ENCODE measurements at regions not wholly inside any gene's neighbourhood (a gene's known extent, or its start where the extent isn't known, plus 50 kb on each side); places are given as distances from the start of the nearest gene placed in this dataset.
"Not testable (repeated sequence)": the region's sequence is repeated elsewhere in the genome, so short reads cannot be mapped to it uniquely, and the experiment has no call there.

- DNase-seq (ENCODE audit: low read depth in 2 of 2) = no peak
Observed at GRCh38 chr14:30069536-30069935, 141.9 kb upstream of the PRKD1 start.

DNA sequence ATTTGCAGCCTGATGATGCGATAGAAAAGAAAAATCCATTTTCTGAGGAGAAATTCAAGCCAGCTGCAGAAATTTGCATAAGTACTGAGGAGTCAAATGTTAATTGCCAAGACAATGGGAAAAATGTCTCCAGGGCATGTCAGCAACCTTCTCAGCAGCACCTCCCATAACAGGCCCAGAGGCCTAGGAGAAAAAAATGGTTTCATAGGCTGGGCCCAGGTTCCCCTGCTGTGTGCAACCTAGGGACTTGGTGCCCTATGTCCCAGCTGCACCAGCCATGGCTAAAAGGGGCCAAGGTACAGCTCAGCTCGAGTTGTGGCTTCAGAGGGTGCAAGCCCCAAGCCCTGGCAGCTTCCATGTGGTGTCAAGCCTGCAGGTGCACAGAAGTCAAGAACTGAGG is 144.8 kb upstream of the PRKD1 start:
- DNase-seq (ENCODE audit: low read depth in 2 of 2) = not testable (repeated sequence)

GRCh38 chr14:30077946-30078345 is 150.3 kb upstream of the PRKD1 start:
- no peak for DNase-seq (ENCODE audit: low read depth in 2 of 2)

GRCh38 chr14:30078811-30079402 is 151.3 kb upstream of the PRKD1 start:
- DNase-seq (ENCODE audit: low read depth in 2 of 2) = no peak

DNA sequence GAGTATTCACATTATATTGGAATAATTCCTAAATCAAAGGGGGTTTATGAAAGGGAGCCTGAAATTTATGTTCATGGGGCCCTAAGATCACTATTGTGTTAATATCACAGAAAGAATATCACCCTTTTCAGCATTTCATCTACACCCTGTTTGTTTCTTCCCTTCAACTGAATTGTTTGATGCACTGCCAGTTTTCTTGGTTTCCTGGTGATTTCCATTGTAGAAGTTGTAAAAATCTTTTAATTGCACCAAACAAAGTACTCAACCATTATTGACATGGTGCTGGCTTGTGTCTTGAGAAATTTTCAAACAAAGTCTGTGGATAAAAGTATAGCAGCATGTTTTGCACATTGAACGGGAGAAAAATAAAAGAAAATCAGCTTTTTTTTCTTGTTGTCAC is 154.8 kb upstream of the PRKD1 start:
- no peak for DNase-seq (ENCODE audit: low read depth in 2 of 2)

- DNase-seq (ENCODE audit: low read depth in 2 of 2) = no peak
Observed at GRCh38 chr14:30084811-30085210, 157.2 kb upstream of the PRKD1 start.

DNA sequence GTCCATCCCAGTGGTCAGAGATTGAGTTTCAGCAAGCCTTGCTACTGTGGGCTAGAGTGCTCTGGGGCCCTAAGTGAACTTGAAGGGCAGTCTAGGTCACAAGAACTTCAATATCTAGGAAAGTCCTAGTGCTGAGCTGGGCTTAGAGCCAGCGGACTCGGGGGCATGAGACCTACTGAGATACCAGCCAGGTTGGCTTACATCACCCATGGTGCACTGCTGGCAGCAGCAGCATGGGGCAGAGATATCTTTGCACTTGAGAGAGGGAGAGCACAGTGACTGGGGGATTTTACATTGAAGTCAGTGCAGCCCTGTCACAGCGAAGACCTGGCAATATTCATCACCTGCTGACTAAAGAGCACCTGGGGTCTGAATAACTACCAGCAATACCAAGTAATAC is 158.3 kb upstream of the PRKD1 start:
- DNase-seq (ENCODE audit: low read depth in 2 of 2) = no peak

- DNase-seq (ENCODE audit: low read depth in 2 of 2) = no peak
Observed at GRCh38 chr14:30088620-30089019, 161.0 kb upstream of the PRKD1 start.

DNA sequence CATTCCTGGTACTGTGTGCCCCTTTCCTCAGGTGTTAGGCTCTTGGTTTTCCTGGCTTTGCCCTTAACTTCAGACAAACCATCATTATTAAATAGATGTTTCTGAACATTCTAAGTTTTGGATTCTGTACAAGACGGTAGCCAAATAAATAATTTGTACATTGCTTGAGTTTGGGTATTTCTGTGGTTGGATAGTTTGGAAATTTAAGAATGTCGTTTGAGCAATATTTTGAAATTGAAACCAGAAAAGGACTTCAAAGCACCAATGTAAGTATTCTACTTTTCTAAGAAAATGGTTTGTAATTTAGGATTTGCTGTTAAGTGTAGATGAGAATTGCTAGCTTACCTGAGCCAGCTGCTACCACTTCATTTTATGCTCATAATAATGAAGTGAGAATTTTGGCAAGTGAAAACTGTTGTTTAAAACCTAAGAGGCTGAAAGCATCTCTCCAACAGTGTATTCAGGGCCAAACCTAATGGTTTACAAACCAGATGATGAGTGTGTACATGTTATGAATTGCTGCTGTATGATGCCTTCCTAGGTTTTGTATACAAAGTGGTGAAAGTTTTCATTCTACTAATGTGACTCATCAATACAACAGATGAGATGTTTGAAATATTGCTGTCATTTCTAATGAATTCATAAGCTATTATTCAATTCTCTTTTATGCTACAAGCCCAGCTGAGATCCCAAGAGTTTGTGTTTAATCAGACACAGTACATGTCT is 181.5 kb upstream of the PRKD1 start:
- DNase-seq (ENCODE audit: low read depth in 2 of 2) = no peak

GRCh38 chr14:30114051-30114450 is 186.4 kb upstream of the PRKD1 start:
- DNase-seq (ENCODE audit: low read depth in 2 of 2) = no peak

DNA sequence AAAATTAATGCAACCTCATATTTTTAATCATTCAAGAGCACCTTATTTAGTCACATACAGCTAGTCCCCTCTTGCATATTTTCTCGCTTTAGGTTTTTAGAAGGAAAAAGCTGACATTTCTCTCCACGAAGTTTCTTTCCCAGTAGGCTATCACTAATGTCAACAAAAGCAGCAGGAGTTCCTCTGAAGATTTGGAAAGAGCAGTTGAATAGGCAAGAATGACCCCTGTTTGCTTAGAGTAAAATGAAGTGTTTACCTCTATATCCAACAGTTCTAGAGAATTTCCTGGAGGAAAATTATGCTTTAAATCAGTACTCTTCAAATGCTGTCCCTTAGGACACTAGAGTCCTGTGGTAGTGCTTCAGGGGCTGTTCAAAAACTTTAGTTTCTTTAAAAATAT is 188.1 kb upstream of the PRKD1 start:
- no peak for DNase-seq (ENCODE audit: low read depth in 2 of 2)

GRCh38 chr14:30118992-30119640 is 191.5 kb upstream of the PRKD1 start:
- DNase-seq (ENCODE audit: low read depth in 2 of 2) = no peak

- no peak for DNase-seq (ENCODE audit: low read depth in 2 of 2)
Observed at GRCh38 chr14:30125322-30125979, 197.8 kb upstream of the PRKD1 start.

GRCh38 chr14:30129807-30130206 is 202.2 kb upstream of the PRKD1 start:
- no peak for DNase-seq (ENCODE audit: low read depth in 2 of 2)

DNA sequence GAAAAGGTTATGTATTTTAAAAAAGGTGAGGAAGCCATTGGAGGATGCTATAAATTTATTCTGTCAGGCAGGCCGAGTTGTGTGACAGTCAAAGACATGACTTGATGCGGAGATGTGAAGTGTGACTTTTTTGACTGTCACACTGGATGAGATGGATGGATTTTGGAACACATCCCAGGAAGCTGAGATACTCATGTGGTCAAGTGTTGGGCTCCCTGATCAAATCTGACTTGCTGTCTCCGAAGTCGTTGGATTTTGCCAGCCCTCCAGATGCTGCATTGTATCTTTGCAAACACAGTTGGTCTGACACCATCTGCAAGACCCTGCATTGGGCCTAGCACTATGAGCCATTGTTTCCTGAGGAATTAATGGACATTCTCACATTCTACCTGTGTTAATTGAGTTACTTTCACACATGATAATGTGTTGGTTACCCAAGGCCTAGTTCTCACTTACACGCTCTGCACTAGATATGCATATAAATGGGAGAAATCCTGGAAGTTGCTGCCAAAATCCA is 204.0 kb upstream of the PRKD1 start:
- DNase-seq (ENCODE audit: low read depth in 2 of 2) = no peak

GRCh38 chr14:30132196-30132595 is 204.5 kb upstream of the PRKD1 start:
- no peak for DNase-seq (ENCODE audit: low read depth in 2 of 2)

GRCh38 chr14:30134936-30135335 is 207.3 kb upstream of the PRKD1 start:
- no peak for DNase-seq (ENCODE audit: low read depth in 2 of 2)

DNA sequence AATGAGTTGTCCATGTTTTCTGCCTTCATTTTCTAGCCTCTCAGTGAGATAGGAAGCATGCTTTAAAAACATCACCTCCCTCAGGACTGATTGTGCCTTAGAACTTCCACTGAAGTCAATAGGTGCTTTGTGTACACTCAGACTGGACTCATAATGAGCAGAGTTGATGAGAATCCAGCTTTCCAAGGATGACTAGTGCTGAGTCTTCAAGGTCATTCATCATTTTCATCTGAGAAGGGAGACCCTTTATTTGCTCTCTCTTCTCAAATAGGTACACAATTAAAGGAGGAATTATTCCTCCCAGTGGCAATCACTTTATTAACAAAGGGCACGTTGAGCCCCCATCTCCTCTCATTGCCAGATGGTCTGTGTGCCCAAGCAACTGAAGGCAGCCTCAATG is 210.9 kb upstream of the PRKD1 start:
- DNase-seq (ENCODE audit: low read depth in 2 of 2) = no peak

- no peak for DNase-seq (ENCODE audit: low read depth in 2 of 2)
Observed at GRCh38 chr14:30142216-30142615, 214.6 kb upstream of the PRKD1 start.

- DNase-seq (ENCODE audit: low read depth in 2 of 2) = no peak
Observed at GRCh38 chr14:30143627-30144026, 216.0 kb upstream of the PRKD1 start.

DNA sequence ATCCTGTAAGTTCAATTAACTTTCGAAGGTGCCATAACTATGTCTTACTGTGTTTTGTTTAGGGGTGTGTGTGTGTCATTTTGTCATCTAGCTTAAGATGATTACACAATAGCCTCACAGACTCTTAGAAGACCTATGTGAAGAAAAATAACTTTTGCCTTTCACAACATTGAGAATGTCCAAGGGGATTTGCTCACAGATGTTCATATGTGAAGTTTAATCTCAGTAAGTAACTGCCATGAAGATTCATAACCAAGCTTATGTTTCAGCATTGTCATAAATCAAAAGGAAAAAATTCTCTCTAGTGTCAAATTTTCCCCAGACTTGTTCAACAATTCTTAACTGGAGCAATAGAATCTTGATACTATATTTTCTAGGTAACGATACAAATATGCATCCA is 226.1 kb upstream of the PRKD1 start:
- no peak for DNase-seq (ENCODE audit: low read depth in 2 of 2)

DNA sequence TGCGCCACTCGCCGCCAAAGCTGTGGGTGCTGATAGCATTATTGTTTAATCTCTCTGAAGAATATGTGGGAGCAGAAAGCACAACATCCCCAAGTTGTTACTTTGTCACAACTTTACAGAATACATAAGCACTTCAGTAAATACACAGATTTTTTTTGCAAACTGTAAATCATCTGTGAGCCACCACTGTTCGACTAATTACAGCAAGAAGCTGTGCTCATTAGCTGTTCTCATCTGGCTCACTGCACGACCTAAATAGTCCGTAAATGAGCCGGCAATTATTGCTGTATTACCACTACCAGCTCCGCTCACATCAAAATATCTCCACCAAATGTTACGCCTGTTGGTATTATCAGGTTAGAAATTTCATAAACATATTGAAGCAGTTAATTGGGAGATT is 228.9 kb upstream of the PRKD1 start:
- no peak for DNase-seq (ENCODE audit: low read depth in 2 of 2)

DNA sequence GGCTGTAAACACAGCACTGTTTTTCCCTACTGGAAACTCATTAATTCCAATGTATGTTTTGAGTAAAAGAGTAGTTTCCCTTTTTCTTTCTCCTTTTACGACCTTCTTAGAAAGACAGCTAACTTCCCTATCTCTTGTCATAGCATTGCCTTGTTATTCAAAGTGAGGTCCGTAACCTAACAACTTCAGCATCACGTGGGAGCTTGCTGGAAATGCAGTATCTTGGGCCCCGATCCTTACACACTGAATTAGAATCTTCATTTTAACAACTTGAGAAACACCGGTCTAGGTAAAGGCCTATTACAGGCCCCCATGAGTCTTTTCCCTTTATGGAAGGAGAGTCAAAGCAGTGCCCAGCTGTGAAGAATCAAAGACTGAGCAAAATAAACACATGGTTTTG is 230.7 kb upstream of the PRKD1 start:
- no peak for DNase-seq (ENCODE audit: low read depth in 2 of 2)

Measured in stimulated activated CD4-positive, alpha-beta T cell treated with anti-CD3 and anti-CD28 coated beads, Interleukin-15, amount 100 ng/mL, for 48 hours (primary cell).